ENCODE measurements at regions not wholly inside any gene's neighbourhood (a gene's known extent, or its start where the extent isn't known, plus 50 kb on each side); places are given as distances from the start of the nearest gene placed in this dataset.

GRCh38 chr12:87254381-87255030 is 774.7 kb downstream of the C12orf50 start:
- Histone ChIP-seq H3K9me3 (replicated peaks; ENCODE audit: control insufficient read depth, insufficient read depth, low read length) (no peaks in the 10 kb centered on the region), H3K4me2 (ENCODE audit: insufficient read depth, low read length) (no peak overlapping the region), H3K27ac (ENCODE audit: insufficient read depth, low read depth, low read length) (no peak overlapping the region), H3K9ac (replicated peaks; ENCODE audit: extremely low read depth, insufficient read depth, low read length) (no peak overlapping the region), H4K20me1 (replicated peaks; ENCODE audit: control insufficient read depth, extremely low read depth, insufficient read depth, low read length) (no peaks in the 10 kb centered on the region), H3K9me1 (replicated peaks; ENCODE audit: control insufficient read depth, extremely low read depth, insufficient read depth, low read length) (no peaks in the 10 kb centered on the region), H2AFZ (ENCODE audit: low read depth, low read length) (no peak overlapping the region), H3K4me1 (ENCODE audit: control insufficient read depth, extremely low read depth, insufficient read depth, low read length) (no peaks in the 10 kb centered on the region), H3K4me3 (replicated peaks in 1 of 3; ENCODE audit: insufficient read depth in 1 of 3, low read depth in 1 of 3, low read length in 3 of 3) (no peak overlapping the region), H3K27me3 (ENCODE audit: control insufficient read depth in 2 of 2, insufficient read depth in 2 of 2, low read length in 2 of 2) (no peaks in the 10 kb centered on the region), H3K79me2 (ENCODE audit: control insufficient read depth, insufficient read depth, low read length) (no peaks in the 10 kb centered on the region), H3K36me3 (ENCODE audit: control insufficient read depth in 2 of 2, extremely low read depth in 1 of 2, insufficient read depth in 2 of 2, low read length in 2 of 2) (no peaks in the 10 kb centered on the region)
- dilution Hi-C loops (cut with MboI; ENCODE audit: extremely low pct_ligation_motif_present, low sequenced_read_pairs): no loop called here
- TF ChIP-seq EZH2 (IDR thresholded peaks at IDR 0.05; ENCODE audit: borderline replicate concordance, low read depth, low read length, severe bottlenecking) (no peak), JUN (IDR thresholded peaks at IDR 0.05; ENCODE audit: borderline replicate concordance, insufficient read depth, insufficient read length, low read depth) (no peak), POLR2A (IDR thresholded peaks at IDR 0.05; ENCODE audit: low read depth, low read length) (no peak), POLR2AphosphoS5 (IDR thresholded peaks at IDR 0.05; ENCODE audit: insufficient read depth, low read depth, low read length) (no peak), MYC (IDR thresholded peaks at IDR 0.05; ENCODE audit: low read depth, low read length) (no peak), MAX (IDR thresholded peaks at IDR 0.05; ENCODE audit: insufficient read depth, insufficient read length) (no peak), GATA2 (IDR thresholded peaks at IDR 0.05; ENCODE audit: insufficient read depth, insufficient read length, low read depth, low read length) (no peak), CTCF (IDR thresholded peaks at IDR 0.05; ENCODE audit: extremely low read depth in 1 of 2, insufficient read depth in 1 of 2, low read depth in 1 of 2, low read length in 2 of 2) (no peak), FOS (IDR thresholded peaks at IDR 0.05; ENCODE audit: borderline replicate concordance, insufficient read depth, low read length) (no peak)
- CTCF ChIA-PET: no interaction called here
- no TSS peak for BruUV-seq (replicated peaks)
- intact Hi-C loops (cut with micrococcal nuclease): no loop called here
- no peak for FAIRE-seq
- no peak for DNase-seq (ENCODE audit: low read depth, low spot score)
- POLR2A ChIA-PET: no interaction called here

Measured in endothelial cell of umbilical vein (primary cell).